HUES6 (cell line): ENCODE measurements at regions not wholly inside any gene's neighbourhood (a gene's known extent, or its start where the extent isn't known, plus 50 kb on each side); places are given as distances from the start of the nearest gene placed in this dataset.

ENCODE experiments used
- H3K27ac ChIP-seq: 2 replicates; pipeline ENCODE4 v1.7.0; 2013; ENCODE audit warnings: low read depth, mild to moderate bottlenecking, low read length, inconsistent platforms
- H3K27me3 ChIP-seq: 2 replicates; pipeline ENCODE4 v1.6.1; 2013; ENCODE audit warnings: low read length; ENCODE audit not compliant: control insufficient read depth, insufficient read depth
- H3K36me3 ChIP-seq: 2 replicates; pipeline ENCODE4 v1.6.1; 2013; ENCODE audit warnings: low read length; ENCODE audit not compliant: control insufficient read depth, insufficient read depth
- H3K4me1 ChIP-seq: 2 replicates; pipeline ENCODE4 v1.6.1; 2013; ENCODE audit warnings: low read length; ENCODE audit not compliant: control insufficient read depth, insufficient read depth
- H3K4me3 ChIP-seq: 2 replicates; pipeline ENCODE4 v1.5.1; 2013; ENCODE audit warnings: low read depth, low read length
- H3K9ac ChIP-seq: one replicate; pipeline ENCODE4 v1.6.1; 2013; ENCODE audit warnings: mild to moderate bottlenecking, low read length
- H3K9me3 ChIP-seq: 2 replicates; pipeline ENCODE4 v1.6.1; 2013; ENCODE audit warnings: low read depth, low read length; ENCODE audit not compliant: control insufficient read depth, insufficient read depth

- Histone ChIP-seq H3K4me1 (peaks cover 46% of the 10 kb centered on the region), H3K27me3 (no peaks in the 10 kb centered on the region), H3K9ac (no peak overlapping the region), H3K27ac (no peak overlapping the region), H3K4me3 (no peak overlapping the region), H3K36me3 (no peaks in the 10 kb centered on the region), H3K9me3 (no peaks in the 10 kb centered on the region)
Measured at GRCh38 chr6:14359438-14359837, 241.9 kb downstream of the CD83 start.

DNA sequence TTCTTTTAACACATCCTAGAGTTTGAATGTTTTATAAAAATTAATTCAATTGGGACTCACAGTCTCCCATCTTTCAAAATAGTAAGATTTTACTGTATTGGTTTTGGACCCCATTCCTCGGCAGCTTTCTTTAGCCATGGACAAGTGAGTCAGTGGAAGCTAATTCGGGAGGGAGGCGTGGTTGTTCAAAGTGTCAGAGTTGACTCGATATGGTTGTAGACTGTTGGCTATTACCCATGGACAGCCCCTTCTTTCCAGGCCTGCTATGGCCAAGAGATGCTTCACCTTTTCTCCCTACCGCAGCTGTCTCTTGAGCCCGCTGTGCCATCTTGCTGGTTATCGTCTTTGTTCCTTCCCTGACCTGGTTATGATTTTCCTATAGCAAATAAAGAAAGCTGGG, 243.0 kb downstream of the CD83 start:
- Histone ChIP-seq H3K9me3 (no peaks in the 10 kb centered on the region), H3K27me3 (no peaks in the 10 kb centered on the region), H3K36me3 (no peaks in the 10 kb centered on the region), H3K9ac (no peak overlapping the region), H3K4me3 (no peak overlapping the region), H3K4me1 (peaks cover 51% of the 10 kb centered on the region), H3K27ac (no peak overlapping the region)

- Histone ChIP-seq H3K36me3 (no peaks in the 10 kb centered on the region), H3K4me1 (peaks cover 52% of the 10 kb centered on the region), H3K27me3 (no peaks in the 10 kb centered on the region), H3K9me3 (no peaks in the 10 kb centered on the region), H3K4me3 (no peak overlapping the region), H3K9ac (no peak overlapping the region), H3K27ac (no peak overlapping the region)
Measured at GRCh38 chr6:14361297-14361696, 243.7 kb downstream of the CD83 start.

- H3K27ac ChIP-seq = no peak overlapping the region
- no peaks in the 10 kb centered on the region for H3K36me3 ChIP-seq
- peaks cover 59% of the 10 kb centered on the region for H3K4me1 ChIP-seq
- no peaks in the 10 kb centered on the region for H3K9me3 ChIP-seq
- H3K27me3 ChIP-seq = no peaks in the 10 kb centered on the region
- H3K9ac ChIP-seq = no peak overlapping the region
- no peak overlapping the region for H3K4me3 ChIP-seq
Measured at GRCh38 chr6:14361956-14362587, 244.5 kb downstream of the CD83 start.

DNA sequence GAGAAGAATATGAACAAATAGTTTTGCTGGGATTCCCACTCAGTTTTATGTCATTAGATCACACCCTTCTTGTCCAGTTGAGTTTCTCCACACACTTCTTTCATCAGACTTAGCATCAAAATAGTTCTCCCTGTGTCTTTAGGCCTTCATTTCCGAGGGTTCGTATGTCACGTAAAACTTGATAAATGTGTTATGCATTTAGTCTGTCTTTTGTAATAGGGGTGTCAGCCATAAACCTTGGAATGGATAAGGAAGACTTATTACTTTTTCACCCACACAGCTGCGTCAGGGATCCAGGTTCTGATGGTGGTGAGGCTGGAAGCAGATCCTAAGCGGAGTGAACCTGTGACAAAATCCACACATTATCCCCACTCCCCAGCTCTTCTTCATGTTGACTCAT, 246.8 kb downstream of the CD83 start:
- H3K36me3 ChIP-seq = no peaks in the 10 kb centered on the region
- no peaks in the 10 kb centered on the region for H3K9me3 ChIP-seq
- H3K27ac ChIP-seq = no peak overlapping the region
- H3K4me1 ChIP-seq = peaks cover 64% of the 10 kb centered on the region
- H3K4me3 ChIP-seq = no peak overlapping the region
- no peak overlapping the region for H3K9ac ChIP-seq
- no peaks in the 10 kb centered on the region for H3K27me3 ChIP-seq

- Histone ChIP-seq H3K27me3 (no peaks in the 10 kb centered on the region), H3K36me3 (no peaks in the 10 kb centered on the region), H3K4me3 (no peak overlapping the region), H3K4me1 (peaks cover 63% of the 10 kb centered on the region), H3K9me3 (no peaks in the 10 kb centered on the region), H3K27ac (no peak overlapping the region), H3K9ac (no peak overlapping the region)
Measured at GRCh38 chr6:14365393-14365792, 247.8 kb downstream of the CD83 start.

- peak overlapping the region; percentile 83; the same call in 1 of the 2 replicates for H3K27ac ChIP-seq
Measured at GRCh38 chr6:14366315-14366714, 248.7 kb downstream of the CD83 start.

DNA sequence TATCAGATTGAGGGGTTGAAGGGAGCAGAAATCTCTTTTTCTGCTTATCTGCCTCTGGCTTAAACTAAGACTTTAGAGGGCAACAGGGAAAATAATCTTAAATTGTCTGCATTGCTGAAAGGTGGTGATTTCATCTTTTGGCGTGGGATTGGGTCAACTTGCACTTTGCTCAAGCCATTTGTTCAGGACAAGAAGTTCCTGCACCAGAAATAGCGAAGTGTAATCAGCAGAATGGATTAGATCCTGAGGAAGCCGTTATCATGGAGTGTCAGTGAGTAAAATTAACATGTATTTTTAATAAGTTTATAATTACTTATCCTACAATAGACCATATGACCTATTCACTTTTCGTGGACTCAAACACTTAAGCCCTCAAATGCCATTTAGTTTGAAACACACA, 249.3 kb downstream of the CD83 start:
- peaks cover 3% of the 10 kb centered on the region; the same call in 1 of the 2 replicates for H3K36me3 ChIP-seq
- H3K27me3 ChIP-seq = no peaks in the 10 kb centered on the region
- H3K27ac ChIP-seq = peak overlapping the region; percentile 83
- H3K4me3 ChIP-seq = no peak overlapping the region
- peak overlapping the region; percentile 7 for H3K9ac ChIP-seq
- peaks cover 62% of the 10 kb centered on the region for H3K4me1 ChIP-seq
- H3K9me3 ChIP-seq = peaks cover 6% of the 10 kb centered on the region; the same call in 1 of the 2 replicates

More at GRCh38 chr6:14366315-14366714, 248.7 kb downstream of the CD83 start:
- peaks cover under 1% of the 10 kb centered on the region; the same call in 1 of the 2 replicates for H3K36me3 ChIP-seq
- peaks cover 2% of the 10 kb centered on the region; the same call in 1 of the 2 replicates for H3K9me3 ChIP-seq
- H3K4me1 ChIP-seq = peaks cover 63% of the 10 kb centered on the region
- H3K4me3 ChIP-seq = no peak overlapping the region
- H3K27me3 ChIP-seq = no peaks in the 10 kb centered on the region
- no peak overlapping the region for H3K9ac ChIP-seq

DNA sequence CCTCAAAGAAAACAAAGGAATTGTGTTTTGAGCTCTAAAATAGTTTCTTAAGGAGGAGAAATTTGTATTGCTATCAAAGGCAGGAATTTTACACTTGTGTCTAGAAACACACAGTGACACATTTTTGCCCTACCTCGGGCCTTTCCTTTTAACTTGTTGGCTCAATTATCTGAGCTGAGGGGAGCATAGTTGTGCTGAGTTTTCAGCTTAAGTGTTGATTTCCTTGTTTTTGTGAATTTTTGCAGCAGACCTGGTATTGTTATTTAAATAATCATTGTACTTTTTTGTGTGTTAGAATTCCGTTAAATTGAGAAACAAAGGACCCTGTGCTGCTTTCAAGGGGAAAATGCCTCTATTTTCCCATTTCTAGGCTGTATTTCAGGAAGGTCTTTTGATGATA, 249.7 kb downstream of the CD83 start:
- H3K36me3 ChIP-seq = peaks cover 3% of the 10 kb centered on the region; the same call in 1 of the 2 replicates
- H3K27ac ChIP-seq = peak overlapping the region; percentile 69
- H3K9me3 ChIP-seq = peaks cover 6% of the 10 kb centered on the region; the same call in 1 of the 2 replicates
- peaks cover 58% of the 10 kb centered on the region for H3K4me1 ChIP-seq
- no peaks in the 10 kb centered on the region for H3K27me3 ChIP-seq
- H3K4me3 ChIP-seq = peak overlapping the region; percentile 5; the same call in 1 of the 2 replicates
- peak overlapping the region; percentile 7 for H3K9ac ChIP-seq

DNA sequence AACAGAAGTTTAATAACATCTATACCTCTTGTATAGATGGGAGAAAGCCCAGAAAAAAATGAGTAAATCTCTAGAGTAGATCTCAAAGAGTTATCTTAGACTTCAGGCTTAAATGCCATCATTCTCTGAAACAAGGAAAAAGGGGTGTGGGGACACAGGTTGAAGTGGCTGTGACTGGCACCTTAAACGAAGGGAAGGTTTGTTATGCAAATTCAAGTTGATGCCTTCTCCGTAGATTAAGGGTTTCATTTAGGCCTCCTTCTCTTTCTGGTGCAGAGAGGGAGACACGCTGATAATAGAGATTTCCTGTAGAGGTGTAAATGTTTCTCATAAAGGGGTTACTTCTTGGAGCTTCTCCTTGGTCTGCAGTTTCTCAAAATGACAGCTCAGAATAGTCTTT, 252.1 kb downstream of the CD83 start:
- Histone ChIP-seq H3K4me1 (peaks cover 38% of the 10 kb centered on the region), H3K4me3 (no peak overlapping the region), H3K27ac (no peak overlapping the region; the same call in 1 of the 2 replicates), H3K9me3 (peaks cover 18% of the 10 kb centered on the region), H3K27me3 (no peaks in the 10 kb centered on the region), H3K9ac (no peak overlapping the region), H3K36me3 (peaks cover 9% of the 10 kb centered on the region; the same call in 1 of the 2 replicates)

DNA sequence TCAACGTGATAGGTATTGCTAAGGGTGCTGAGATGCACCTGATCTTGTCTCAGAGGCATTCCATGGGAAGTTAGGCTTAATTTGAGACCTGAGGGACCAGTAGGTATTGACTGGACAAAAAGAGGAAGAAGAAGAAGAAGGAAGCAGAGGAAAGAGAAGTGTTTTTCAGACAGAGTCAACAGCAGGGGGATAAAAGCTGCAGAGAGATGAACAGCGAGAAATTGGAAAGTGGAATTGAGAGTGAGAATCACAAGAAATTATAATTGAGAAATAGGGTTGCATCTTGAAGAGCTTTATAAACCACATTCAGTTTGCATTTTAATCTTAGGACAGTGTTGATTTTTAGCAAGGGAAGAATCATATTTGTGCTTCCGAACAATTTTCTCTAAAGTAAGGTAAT, 254.0 kb downstream of the CD83 start:
- Histone ChIP-seq H3K36me3 (peaks cover 12% of the 10 kb centered on the region), H3K9ac (no peak overlapping the region), H3K27ac (no peak overlapping the region), H3K27me3 (no peaks in the 10 kb centered on the region), H3K9me3 (peaks cover 31% of the 10 kb centered on the region), H3K4me1 (peaks cover 30% of the 10 kb centered on the region), H3K4me3 (no peak overlapping the region)
